ENCODE measurements at regions not wholly inside any gene's neighbourhood (a gene's known extent, or its start where the extent isn't known, plus 50 kb on each side); places are given as distances from the start of the nearest gene placed in this dataset.

DNA sequence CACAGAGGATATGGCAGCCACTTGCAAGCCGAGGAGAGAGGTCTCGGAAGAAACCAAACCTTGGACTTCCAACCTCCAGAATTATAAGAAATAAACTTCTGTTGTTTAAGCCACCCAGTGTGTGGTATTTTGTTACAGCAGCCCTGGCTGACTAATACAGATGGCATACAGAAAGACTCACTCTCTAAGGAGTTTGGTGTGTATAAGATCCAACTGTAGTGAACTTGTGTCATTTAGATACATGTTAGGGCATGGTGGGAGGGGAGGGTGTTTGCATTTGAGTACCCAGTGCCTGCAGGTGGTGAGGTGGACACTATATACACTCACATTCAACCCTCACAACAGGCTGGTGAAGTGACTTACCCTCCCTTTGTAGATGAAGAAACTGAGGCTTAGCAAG, 233.2 kb upstream of the KLF3 start:
- no peak for DNase-seq (ENCODE audit: low spot score)
- intact Hi-C loops (cut with DNase I): no loop called here

DNA sequence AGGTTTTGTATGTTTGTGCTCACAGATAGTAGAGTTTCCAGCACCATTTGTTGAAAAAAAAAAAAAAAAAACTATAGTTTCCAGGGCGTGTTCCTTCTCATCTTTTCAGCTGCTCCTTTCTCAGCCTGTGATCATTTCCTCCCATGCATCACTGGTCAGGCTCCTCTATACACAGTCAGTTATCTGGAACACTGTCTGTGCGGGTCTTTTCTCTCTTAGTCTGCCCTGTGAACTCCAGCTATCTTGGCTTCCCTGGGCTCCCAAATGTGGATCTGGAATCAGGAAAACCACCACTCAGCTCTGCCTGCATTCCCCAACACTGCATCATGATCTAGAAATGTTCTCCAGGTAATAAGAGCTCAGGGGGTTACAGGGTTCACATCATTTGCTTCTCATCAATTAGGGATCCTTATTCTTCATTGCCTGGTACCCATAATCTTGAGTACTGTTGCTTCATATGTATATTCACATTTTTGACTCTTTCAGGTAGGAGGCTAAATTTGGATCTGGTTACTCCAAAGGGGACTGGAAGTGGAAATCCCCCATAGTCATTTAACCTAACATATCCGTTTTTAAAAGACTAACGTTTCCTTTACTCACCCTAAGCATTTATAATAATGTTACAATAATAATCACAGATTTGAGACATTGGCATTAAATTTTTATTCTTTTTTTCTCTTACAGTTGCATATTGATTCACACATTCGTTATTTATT, 221.8 kb upstream of the KLF3 start:
- intact Hi-C loops (cut with DNase I): no loop called here
- no peak for DNase-seq (ENCODE audit: low spot score)

DNA sequence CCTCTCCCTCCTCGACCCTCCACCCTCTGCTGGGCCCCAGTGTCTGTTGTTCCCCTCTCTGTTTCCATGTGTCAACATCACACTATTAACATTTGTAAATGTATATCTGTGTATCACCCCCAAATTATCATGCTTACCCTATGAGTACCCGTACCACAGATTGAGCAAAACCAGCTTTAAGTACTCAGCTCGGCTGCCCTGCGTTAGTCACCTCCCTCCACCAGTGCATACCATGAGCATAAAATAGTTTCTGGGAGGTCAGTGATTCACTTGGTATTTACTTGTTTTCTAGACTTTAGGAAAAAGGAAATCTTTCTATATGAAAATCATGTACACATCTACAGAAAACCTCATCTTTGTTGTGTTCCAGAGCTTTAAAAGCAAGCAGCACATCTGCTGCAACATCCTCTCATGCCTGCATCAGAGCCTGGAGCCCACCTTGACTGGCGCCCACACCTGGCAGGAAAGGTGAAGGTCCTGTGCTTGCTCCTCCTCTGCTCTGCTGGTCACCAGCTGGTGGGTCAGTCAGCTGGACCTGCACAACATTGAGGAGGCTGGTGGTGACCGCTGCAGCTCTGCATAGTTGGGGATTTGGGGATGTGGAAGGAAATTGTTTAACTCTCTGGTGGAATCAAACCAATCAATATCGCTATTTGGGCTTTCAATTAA, 214.4 kb upstream of the KLF3 start:
- DNase-seq (ENCODE audit: low spot score): no peak
- intact Hi-C loops (cut with DNase I): no loop called here

DNA sequence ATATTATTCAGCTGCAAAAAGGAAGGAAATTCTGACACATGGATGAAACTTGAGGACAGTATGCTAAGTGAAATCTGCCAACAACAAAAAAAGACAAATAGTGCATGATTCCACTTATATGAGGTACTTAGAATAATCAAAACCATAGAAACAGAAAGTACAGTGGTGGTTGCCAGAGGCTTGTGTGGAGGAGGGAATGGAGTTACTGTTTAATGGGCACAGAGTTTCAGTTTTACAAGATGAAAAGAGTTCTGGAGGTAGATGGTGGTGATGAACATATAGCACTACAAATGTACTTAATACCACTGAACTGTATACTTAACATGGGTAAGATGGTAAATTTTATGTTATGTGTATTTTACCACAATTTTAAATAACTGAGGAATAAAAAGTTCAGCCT, 212.0 kb upstream of the KLF3 start:
- intact Hi-C loops (cut with DNase I): no loop called here
- DNase-seq (ENCODE audit: low spot score): no peak

DNA sequence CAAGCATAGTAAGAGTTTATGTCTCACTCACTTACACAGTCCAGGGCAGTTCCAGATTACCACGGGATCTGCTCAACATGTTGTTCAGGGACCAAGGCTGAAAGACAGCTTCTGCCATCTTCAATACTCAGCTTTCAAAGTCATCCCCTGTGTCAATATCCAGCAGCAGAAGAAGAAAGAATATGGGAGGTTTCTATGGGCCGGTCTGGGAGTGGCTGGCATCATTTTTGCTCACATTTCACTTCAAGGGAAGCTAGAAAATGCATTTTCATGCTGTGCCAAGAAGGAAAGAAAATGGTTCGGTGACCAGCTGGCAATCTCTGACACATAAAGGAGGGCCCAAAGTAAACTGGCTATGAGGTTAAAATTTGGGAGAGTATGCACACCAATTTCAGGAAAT, 211.5 kb upstream of the KLF3 start:
- intact Hi-C loops (cut with DNase I): no loop called here
- no peak for DNase-seq (ENCODE audit: low spot score)

DNA sequence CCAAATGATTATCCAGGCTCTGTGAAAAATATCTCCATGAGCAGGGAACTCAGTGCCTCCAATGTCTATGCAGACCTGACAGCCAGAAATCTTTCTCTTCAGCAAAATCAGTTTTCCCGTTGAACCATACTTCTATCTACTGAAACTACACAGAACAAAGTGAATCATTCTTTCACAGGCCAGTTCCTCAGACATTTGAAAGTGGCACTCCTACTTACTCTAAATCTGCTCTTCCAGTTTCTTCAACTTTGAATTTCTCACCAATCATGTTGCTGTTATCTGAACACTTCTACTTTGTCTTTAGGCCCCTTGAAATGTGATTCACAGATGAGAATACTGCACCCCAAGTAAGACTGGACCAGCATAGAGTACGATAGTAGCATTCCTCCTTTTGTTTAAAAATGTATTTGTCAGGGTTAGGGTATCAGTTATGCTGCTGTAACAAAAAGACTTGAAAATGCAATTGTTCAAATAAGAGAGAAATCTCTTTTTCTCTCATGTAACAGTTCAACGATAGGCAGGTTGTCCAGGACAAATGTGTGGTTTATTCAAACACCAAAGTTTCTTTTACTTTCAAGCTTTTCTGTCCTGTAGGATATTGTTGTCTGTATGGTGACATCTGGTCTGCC, 210.6 kb upstream of the KLF3 start:
- no peak for DNase-seq (ENCODE audit: low spot score)
- intact Hi-C loops (cut with DNase I): no loop called here

DNA sequence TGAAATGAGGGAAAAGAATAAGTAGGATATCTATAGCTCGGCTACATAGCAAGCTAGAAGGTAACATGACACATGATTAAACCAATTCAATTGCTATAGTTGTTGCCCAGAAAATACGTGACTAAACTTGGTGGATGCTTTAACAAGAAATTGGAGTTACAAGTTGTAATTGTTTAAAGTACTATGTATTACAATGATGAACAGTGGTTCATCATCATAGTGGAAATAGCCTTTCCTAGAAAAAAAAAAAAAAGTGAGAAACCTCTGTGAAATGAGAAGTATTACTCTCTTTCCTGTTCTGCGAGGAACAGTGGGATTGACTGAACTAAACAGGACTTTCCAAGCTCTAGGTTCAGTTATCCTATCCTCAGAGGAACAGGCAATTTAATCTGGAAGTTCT, 209.7 kb upstream of the KLF3 start:
- intact Hi-C loops (cut with DNase I): no loop called here
- DNase-seq (ENCODE audit: low spot score): no peak

DNA sequence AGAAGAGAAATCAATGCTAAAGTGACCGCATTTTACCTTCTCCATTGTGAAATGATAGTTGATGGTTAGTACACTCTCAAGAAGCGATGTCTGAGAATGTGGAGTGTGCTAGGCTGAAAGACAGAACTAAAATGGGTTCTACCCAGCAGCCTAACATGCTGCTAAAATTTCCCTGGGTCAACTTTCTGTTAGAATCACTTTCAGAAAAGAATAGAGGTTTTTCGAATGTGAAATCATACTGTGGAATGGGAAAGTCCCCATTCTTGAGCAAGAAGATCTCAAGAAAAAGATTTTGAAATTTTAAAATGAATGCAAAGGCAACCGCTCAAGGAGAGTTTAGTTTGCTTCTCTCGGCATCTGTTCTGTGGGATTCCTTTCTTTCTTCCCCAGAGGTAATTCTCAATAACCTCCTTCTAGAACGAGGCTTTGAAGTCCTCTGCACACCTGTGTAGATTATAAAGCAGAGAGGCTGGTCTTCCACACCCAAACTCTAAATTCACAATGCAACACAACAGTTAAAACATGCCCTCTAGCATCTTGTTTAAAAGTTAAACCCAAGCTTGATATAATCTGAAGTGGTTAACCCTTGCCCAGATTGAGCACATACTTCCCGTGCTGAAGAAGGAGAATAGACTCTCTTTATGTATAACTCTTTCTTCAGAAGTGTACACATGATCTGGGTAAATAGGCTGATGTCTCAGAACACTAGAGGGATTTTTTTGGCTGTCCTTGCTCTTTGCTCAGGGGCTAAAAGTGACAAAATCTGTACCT, 208.7 kb upstream of the KLF3 start:
- no peak for DNase-seq (ENCODE audit: low spot score)
- intact Hi-C loops (cut with DNase I): no loop called here

DNA sequence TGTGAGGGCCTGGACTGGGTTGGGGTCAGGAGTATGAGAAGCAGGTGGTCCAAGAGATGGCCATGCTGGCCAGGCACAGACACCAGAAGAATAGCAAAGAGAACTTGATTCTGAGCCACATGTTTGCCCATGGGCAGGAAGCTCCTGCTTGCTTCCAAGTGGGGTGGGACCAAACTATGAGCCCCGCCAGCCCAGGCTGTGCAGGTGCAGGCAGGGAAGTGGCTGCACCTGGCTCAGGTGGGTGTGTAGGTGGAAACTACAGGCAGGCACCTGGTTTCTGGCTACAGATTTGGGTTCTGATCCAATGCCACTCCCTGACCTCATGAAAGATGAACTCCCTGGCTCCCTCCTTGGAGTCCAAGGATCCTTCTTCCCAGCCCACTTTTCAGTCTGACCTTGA, 207.9 kb upstream of the KLF3 start:
- no peak for DNase-seq (ENCODE audit: low spot score)
- intact Hi-C loops (cut with DNase I): no loop called here

DNA sequence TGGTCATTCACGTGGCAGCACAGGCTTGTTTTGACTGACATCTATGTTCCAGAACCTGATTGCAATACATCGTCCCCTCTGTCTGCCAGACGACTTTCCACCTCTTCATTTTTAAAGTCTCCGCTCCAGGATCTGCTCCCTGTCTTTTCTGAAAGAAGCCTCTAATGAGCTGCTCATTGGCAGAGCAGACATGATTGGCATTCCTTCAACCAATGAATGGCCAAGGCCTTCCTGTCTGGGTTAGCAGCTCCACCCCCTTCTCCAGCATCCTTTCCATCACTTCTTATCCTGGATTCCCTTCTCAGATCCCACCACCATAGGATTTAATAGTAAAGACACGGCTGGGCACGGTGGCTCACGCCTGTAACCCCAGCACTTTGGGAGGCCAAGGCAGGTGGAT, 202.7 kb upstream of the KLF3 start:
- intact Hi-C loops (cut with DNase I): no loop called here
- DNase-seq (ENCODE audit: low spot score): no peak

DNA sequence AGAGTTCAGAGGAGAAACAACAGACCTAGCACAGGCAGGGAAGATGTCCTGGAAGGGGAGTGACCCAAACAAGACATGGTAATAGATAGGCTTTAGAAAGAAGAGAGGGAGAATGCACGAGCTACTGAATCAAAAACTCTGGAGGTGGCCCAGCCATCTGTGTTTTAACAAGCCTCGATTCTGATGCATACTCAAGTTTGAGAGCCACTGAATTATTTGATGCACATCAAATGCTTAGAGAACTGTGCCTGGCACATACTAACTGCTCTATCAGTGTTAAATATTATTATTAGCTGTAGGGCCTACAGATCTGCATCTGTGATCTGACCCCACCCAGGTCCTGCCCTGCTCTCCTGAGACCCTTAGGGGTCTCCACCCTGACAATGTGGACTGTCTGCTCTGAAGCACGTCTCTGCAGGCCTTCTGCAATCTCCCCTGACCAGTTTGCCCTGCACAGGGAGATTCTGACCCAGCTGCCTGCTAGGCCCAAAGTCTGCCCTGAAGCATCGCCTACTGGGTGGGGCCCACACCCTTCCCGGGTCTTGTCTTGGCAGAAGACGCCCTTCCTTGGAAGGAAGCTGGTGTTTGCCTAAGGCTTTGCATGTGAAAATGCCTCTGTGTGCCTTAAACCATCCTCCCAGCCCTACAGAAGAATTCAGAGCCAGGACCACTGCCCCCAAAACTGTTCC, 201.5 kb upstream of the KLF3 start:
- intact Hi-C loops (cut with DNase I): no loop called here
- no peak for DNase-seq (ENCODE audit: low spot score)

DNA sequence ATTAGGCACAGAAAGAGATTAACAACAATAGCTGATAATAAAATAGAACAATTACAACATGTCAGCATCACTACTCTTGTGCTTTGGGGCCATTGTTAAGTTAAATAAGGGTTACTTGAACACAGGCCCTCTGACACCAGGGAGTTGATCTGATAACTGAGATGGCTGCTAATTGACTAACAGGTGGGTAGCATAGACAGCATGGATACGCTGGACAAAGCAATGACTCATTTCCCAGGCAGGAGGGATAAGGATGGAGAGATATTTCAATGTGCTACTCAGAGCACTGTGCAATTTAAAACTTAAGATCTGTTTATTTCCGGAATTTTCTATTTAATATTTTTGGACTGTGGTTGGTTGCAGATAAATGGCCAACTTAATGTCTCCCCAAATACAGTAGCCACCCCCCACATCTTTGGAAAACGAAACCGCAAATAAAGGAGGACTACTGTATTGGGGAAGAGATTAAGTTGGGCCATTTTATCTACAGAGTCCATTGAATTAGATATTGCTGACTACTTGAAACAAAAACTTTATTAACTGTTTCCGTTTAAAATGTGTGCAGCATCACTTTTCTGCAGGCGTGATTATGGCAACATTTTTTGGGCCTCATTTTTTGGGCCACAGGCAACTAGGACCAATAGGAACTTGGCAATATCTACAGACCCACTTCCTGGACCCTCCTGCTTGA, 200.6 kb upstream of the KLF3 start:
- intact Hi-C loops (cut with DNase I): no loop called here
- DNase-seq (ENCODE audit: low spot score): no peak

DNA sequence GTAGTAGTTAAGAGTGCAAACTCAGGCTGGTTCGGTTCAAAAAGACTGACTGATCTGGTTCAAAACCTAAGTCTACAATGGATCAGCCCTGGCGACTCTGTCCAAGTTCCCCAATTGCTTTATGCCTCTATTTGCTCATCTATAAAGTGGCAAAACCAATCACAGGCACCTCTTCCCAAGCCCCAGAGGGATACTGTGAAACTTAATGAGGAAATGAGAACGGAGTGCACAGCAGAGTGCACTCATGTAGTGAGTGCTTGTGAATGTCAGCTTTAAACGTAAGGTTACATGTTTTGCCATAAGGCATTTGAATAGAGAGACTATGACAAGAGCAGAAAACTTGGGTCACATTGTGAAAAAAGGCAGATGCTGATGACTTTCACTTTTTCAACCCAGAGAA, 199.7 kb upstream of the KLF3 start:
- intact Hi-C loops (cut with DNase I): no loop called here

DNA sequence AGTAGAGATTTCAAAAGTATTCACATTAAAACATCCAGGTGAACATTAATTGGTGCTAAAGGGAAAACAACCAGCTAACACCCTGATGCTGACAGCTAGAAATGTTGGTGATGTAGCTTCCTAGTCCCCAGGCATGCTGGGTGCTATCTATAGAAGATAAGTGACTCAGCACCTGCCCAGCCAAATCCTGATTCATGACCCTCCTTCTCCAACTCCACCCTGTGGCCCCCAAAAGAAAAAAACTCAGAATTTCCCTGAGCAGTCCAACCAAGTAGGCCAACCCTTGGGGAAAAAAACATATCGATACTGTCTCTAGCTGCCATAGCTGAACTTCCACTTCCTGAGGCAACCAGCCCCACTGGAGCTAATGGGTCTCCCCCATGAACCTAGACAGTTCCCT, 197.6 kb upstream of the KLF3 start:
- intact Hi-C loops (cut with DNase I): no loop called here
- no peak for DNase-seq (ENCODE audit: low spot score)

More for the DNA sequence above, 199.7 kb upstream of the KLF3 start:
- no peak for DNase-seq (ENCODE audit: low spot score)

DNA sequence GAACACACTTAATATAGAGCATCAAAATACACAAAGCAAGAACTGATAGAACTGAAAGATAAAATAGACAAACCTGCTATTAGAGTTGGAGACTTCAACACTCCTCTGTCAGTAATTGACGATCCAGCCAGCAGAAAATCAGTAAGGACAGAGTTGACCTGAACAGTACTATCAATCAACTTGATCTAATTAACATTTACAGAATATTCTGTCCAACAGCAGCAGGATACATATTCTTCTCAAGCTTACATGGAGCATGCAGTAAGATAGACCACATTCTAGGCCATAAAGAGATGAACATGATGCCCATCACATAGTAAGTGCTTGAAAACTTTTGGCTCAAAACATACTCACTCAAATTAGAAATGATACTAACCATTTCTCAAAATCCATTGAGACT, 196.7 kb upstream of the KLF3 start:
- intact Hi-C loops (cut with DNase I): no loop called here
- no peak for DNase-seq (ENCODE audit: low spot score)

DNA sequence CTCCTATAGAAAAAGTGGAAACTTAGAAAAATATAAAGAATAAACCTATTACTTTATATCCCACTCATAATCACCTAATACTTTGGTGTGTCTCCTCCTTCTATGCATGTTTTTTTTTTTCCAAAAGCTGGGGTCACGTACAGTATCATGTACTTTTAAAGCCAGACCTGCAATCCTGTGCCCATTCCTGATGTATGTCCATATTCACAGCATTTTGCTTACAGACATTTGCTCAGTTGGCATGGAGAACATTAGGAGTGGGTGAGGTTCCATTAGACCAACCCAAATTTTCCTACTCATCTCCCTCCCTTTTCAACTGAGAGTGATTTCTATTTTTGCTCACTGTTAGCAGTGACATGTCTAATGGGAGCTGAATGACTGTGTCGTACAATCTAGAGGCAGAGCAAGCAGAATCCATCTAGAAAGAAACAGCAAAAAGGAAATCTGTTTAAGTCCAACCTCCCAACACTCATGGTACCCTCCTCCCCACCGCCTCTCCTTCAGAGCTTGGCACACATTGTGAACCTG, 195.6 kb upstream of the KLF3 start:
- DNase-seq (ENCODE audit: low spot score): no peak
- intact Hi-C loops (cut with DNase I): no loop called here

DNA sequence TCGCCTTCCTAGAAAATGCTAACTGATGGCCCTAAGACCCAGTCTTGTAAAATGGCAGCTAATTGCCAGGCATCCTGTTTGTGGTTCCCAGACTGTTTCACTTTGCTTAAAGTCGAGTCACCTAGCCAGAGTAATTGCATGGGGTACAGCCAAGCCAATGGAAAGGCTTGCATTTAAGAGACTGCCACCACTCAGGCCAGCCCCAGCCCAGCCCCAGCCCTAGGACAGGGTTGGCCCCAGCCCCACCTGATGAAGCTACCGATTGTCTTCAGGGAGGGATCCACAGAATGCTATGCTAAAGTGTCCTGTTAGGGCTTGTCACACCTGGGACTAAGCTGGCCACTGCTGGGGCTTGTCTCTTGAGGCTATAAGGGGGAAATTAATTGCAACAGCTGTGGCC, 194.6 kb upstream of the KLF3 start:
- DNase-seq (ENCODE audit: low spot score): no peak
- intact Hi-C loops (cut with DNase I): no loop called here

DNA sequence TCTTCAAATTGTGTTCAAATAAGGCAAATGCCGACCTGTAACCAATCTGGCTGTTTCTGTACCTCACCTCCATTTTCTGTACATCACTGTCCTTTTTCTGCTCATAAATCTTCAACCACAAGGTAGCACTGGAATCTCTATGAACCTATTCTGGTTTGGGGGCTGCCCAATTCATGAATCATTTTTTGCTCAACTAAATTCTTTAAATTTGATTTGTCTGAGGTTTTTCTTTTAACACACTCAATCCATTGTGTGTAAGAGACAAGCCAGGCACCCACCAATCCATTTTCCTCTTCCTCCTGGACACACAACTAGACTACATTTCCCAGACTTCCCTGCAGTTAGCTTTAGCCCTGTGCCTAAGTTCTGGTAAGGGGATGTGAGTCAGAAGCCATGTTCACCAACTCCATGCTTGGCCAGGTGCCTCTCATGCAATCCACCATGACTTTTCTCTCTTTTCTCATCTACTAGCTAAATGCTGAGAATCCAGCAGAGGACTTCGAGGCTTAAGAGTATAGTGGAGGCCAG, 193.2 kb upstream of the KLF3 start:
- intact Hi-C loops (cut with DNase I): no loop called here
- no peak for DNase-seq (ENCODE audit: low spot score)

DNA sequence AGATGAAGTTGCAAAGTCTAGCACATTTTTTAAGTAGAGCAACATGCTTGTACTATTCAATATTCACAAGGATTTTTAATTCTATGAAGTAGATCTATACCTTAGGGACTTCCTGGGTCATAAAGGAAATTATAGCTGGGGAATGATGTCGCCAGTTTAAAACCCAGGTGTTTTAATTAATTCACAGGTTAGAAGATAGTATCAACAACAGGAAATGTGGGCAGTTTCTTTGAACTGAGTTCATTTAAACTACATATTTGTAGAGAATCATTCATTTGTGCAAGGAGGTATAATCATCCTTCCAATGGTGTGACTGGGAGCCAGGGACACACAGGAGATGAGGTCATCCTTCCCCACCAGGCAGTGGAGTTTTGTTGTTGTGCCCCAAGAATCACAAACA, 181.3 kb upstream of the KLF3 start:
- DNase-seq (ENCODE audit: low spot score): no peak
- intact Hi-C loops (cut with DNase I): no loop called here

All from posterior vena cava (tissue), 2 donors.